Right atrium auricular region (tissue), 2 donors: ENCODE measurements at regions not wholly inside any gene's neighbourhood (a gene's known extent, or its start where the extent isn't known, plus 50 kb on each side); places are given as distances from the start of the nearest gene placed in this dataset.

Experiments used
- DNase-seq: peaks from one replicate; pipeline ENCODE4 v3.0.0-alpha.2; 2019; ENCODE audit warnings: low spot score
- H3K27ac ChIP-seq, 2 donors: fragments of 200-600 bp; sonication (generic); 1 replicate in 1 of 2; 2 replicates in 1 of 2; pipeline ENCODE4 v1.5.1; 2016 to 2019
- H3K27me3 ChIP-seq, 2 donors: fragments of 200-600 bp; sonication (generic); one replicate each; pipeline versions ENCODE4 v1.5.1 to v1.6.0; 2017 to 2019
- H3K36me3 ChIP-seq: fragments of 200-600 bp; sonication (generic); one replicate; pipeline ENCODE4 v1.5.1; 2016
- H3K4me1 ChIP-seq, 2 donors: fragments of 200-600 bp; sonication (generic); one replicate each; pipeline versions ENCODE4 v1.5.1 to v1.6.0; 2017 to 2019
- H3K4me3 ChIP-seq, 2 donors: fragments of 200-600 bp; sonication (generic); 1 replicate in 1 of 2; 2 replicates in 1 of 2; pipeline ENCODE4 v1.5.1; 2017 to 2019; ENCODE audit warnings: mild to moderate bottlenecking in 1 of 2, moderate library complexity in 1 of 2
- H3K9me3 ChIP-seq, 2 donors: fragments of 200-600 bp; sonication (generic); one replicate each; pipeline ENCODE4 v1.5.1; 2019
- TF ChIP-seq, protein P1 (sequence below), 2 donors: fragments of 200-600 bp; sonication (generic); IDR thresholded peaks; one replicate each; pipeline ENCODE4 v1.5.1; 2019; ENCODE audit warnings: antibody characterized with exemption in 2 of 2

- TF ChIP-seq, protein P1, sequence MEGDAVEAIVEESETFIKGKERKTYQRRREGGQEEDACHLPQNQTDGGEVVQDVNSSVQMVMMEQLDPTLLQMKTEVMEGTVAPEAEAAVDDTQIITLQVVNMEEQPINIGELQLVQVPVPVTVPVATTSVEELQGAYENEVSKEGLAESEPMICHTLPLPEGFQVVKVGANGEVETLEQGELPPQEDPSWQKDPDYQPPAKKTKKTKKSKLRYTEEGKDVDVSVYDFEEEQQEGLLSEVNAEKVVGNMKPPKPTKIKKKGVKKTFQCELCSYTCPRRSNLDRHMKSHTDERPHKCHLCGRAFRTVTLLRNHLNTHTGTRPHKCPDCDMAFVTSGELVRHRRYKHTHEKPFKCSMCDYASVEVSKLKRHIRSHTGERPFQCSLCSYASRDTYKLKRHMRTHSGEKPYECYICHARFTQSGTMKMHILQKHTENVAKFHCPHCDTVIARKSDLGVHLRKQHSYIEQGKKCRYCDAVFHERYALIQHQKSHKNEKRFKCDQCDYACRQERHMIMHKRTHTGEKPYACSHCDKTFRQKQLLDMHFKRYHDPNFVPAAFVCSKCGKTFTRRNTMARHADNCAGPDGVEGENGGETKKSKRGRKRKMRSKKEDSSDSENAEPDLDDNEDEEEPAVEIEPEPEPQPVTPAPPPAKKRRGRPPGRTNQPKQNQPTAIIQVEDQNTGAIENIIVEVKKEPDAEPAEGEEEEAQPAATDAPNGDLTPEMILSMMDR (IDR thresholded peaks at IDR 0.05) = no peak
- no peak for DNase-seq
- Histone ChIP-seq H3K27ac (no peak overlapping the region), H3K4me1 (no peaks in the 10 kb centered on the region), H3K9me3 (no peaks in the 10 kb centered on the region), H3K36me3 (no peaks in the 10 kb centered on the region), H3K4me3 (no peak overlapping the region), H3K27me3 (no peaks in the 10 kb centered on the region)
Measured at GRCh38 chr16:65964752-65965151, 401.7 kb upstream of the CDH5 start.

GRCh38 chr16:65961476-65962143 is 404.9 kb upstream of the CDH5 start:
- no peaks in the 10 kb centered on the region for H3K9me3 ChIP-seq
- H3K27ac ChIP-seq = no peak overlapping the region
- DNase-seq = no peak
- H3K36me3 ChIP-seq = no peaks in the 10 kb centered on the region
- no peaks in the 10 kb centered on the region for H3K4me1 ChIP-seq
- TF ChIP-seq, protein P1 (IDR thresholded peaks at IDR 0.05) = no peak
- no peaks in the 10 kb centered on the region for H3K27me3 ChIP-seq
- H3K4me3 ChIP-seq = no peak overlapping the region

GRCh38 chr16:65959983-65960382 is 406.5 kb upstream of the CDH5 start:
- no peaks in the 10 kb centered on the region for H3K36me3 ChIP-seq
- no peaks in the 10 kb centered on the region for H3K4me1 ChIP-seq
- DNase-seq = no peak
- TF ChIP-seq, protein P1 (IDR thresholded peaks at IDR 0.05) = no peak
- no peak overlapping the region for H3K4me3 ChIP-seq
- H3K27ac ChIP-seq = no peak overlapping the region
- no peaks in the 10 kb centered on the region for H3K9me3 ChIP-seq
- no peaks in the 10 kb centered on the region for H3K27me3 ChIP-seq

DNA sequence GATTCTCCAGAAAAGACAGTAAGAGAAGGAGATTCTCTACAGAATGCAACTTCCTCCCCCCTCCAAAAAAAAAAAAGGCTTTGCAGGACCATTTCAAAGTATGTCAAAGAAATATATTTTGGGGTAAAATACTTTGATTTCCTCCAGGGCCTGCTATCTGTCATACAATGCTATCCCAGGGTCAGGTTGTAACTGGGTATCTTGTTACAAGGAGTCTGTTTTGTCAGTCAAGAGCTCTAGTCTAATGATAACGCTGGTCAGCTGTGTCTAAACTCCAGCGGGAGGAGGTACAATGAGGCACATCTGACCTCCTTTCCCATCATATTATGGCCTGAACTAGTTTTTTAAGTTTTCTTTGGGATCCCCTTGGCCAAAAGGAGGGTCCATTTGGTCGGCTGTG is 408.4 kb upstream of the CDH5 start:
- no peaks in the 10 kb centered on the region for H3K36me3 ChIP-seq
- TF ChIP-seq, protein P1 (IDR thresholded peaks at IDR 0.05) = no peak
- H3K4me1 ChIP-seq = no peaks in the 10 kb centered on the region
- DNase-seq = no peak
- H3K27ac ChIP-seq = no peak overlapping the region
- no peaks in the 10 kb centered on the region for H3K9me3 ChIP-seq
- H3K4me3 ChIP-seq = no peak overlapping the region
- no peaks in the 10 kb centered on the region for H3K27me3 ChIP-seq

- Histone ChIP-seq H3K36me3 (no peaks in the 10 kb centered on the region), H3K27me3 (no peaks in the 10 kb centered on the region), H3K27ac (no peak overlapping the region), H3K4me1 (no peaks in the 10 kb centered on the region), H3K4me3 (no peak overlapping the region), H3K9me3 (no peaks in the 10 kb centered on the region)
- TF ChIP-seq, protein P1 (IDR thresholded peaks at IDR 0.05) = no peak
- DNase-seq = no peak
Measured at GRCh38 chr16:65956100-65956499, 410.4 kb upstream of the CDH5 start.

GRCh38 chr16:65954446-65954845 is 412.0 kb upstream of the CDH5 start:
- no peaks in the 10 kb centered on the region for H3K27me3 ChIP-seq
- DNase-seq = no peak
- no peaks in the 10 kb centered on the region for H3K4me1 ChIP-seq
- H3K27ac ChIP-seq = no peak overlapping the region
- no peaks in the 10 kb centered on the region for H3K9me3 ChIP-seq
- H3K4me3 ChIP-seq = no peak overlapping the region
- no peaks in the 10 kb centered on the region for H3K36me3 ChIP-seq
- TF ChIP-seq, protein P1 (IDR thresholded peaks at IDR 0.05) = no peak
